PC-9 (cell line): ENCODE measurements at regions not wholly inside any gene's neighbourhood (a gene's known extent, or its start where the extent isn't known, plus 50 kb on each side); places are given as distances from the start of the nearest gene placed in this dataset.

ENCODE experiments used
- EZH2 ChIP-seq: fragments of 200-600 bp; sonication (generic); IDR thresholded peaks from 2 replicates; pipeline ENCODE4 v1.8.0; 2017; ENCODE audit warnings: antibody characterized with exemption, low read depth
- TF ChIP-seq, protein P1 (sequence below): fragments of 200-600 bp; sonication (generic); conservative IDR thresholded peaks from 2 replicates; pipeline ENCODE4 v1.6.1; 2017; ENCODE audit warnings: mixed run types, antibody characterized with exemption, mild to moderate bottlenecking, moderate library complexity

DNA sequence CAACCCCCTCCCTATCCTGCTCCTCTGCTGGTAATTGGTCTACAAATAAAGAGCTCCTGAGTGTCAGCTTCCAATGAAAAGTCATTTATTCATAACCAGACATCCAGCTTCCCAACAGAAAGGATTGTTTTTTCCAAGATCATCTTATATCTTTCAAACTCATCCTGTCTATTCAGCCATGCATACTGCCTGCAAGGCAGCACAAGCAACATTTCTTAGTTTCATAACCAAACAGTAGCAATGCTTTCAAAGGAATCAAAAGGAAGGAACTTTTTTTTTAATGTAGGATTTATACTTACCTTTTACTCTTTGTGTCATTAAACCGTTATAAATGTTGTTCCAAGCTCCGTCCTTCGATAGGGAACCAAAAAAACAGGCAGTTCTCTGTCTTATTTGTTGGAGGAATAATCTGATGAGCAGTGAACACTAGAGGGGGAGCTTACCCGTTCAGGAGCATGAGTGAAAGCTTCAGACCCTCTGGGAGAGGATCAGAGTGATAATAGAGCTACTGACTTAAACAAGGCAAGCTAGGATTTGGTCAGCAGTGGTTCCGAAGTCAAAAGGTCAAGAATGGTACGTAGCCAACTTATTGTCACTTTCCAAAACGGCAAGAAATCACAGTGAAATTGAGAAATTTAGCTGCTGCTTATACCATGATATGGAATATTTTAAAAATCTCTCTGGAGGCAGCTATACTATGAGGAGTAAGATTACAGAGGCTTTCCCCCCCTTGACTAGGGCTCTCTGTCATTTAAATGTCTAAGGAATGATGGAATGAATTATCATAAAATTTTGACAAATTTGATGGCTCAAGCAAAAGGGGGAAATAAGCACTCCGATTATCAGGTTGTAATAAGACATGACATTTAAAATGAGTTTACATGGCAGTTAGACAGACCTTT, 892.9 kb downstream of the NR2F1-AS1 start:
- TF ChIP-seq, protein P1, sequence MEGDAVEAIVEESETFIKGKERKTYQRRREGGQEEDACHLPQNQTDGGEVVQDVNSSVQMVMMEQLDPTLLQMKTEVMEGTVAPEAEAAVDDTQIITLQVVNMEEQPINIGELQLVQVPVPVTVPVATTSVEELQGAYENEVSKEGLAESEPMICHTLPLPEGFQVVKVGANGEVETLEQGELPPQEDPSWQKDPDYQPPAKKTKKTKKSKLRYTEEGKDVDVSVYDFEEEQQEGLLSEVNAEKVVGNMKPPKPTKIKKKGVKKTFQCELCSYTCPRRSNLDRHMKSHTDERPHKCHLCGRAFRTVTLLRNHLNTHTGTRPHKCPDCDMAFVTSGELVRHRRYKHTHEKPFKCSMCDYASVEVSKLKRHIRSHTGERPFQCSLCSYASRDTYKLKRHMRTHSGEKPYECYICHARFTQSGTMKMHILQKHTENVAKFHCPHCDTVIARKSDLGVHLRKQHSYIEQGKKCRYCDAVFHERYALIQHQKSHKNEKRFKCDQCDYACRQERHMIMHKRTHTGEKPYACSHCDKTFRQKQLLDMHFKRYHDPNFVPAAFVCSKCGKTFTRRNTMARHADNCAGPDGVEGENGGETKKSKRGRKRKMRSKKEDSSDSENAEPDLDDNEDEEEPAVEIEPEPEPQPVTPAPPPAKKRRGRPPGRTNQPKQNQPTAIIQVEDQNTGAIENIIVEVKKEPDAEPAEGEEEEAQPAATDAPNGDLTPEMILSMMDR, result 0 out of 2 replicates have a peak, but pooled peaks have one; percentile 24
- TF ChIP-seq EZH2, result no peak
